DOHH2 (cell line): ENCODE measurements at regions not wholly inside any gene's neighbourhood (a gene's known extent, or its start where the extent isn't known, plus 50 kb on each side); places are given as distances from the start of the nearest gene placed in this dataset.

ENCODE experiments used
- EZH2phosphoT487 ChIP-seq: fragments of 200-600 bp; sonication (generic); IDR thresholded peaks from 2 replicates; pipeline ENCODE4 v1.6.1; 2017; ENCODE audit warnings: borderline replicate concordance, mild to moderate bottlenecking, antibody characterized with exemption, low read length, moderate library complexity, mixed read lengths
- TF ChIP-seq, protein P1 (sequence below): fragments of 200-600 bp; sonication (generic); IDR thresholded peaks from one replicate; pipeline ENCODE4 v1.5.1; 2014; ENCODE audit warnings: antibody characterized with exemption, mild to moderate bottlenecking, low read depth, low read length; ENCODE audit not compliant: poor library complexity, severe bottlenecking

DNA sequence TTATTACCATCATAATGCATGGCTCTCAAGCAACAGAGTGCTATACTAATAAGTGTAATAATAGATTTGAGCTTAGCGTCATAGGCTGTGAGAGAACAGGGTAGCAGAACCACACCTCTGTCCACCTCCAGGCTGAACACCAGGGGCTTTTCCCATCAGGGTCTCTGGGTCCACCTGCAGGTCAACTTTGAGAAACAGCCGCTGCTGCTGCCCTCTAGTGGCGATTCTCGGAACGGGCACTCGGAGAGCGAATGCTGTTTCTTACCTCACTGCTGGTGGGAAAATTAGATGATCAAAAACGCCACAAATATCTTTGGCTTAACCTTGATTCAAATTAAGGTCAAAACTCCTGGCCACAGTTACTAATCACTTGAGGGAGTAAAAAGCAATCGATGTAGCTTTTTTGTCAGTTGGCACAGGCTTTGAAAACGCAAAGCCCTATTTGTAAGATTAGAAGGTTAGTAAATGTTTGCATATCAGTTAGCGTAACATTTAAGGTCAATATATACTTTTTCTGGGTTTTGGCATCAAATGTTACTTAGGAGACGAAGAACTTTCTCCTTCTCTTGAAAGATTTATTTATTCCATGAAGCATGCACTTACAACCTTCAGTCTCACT is 127.9 kb upstream of the TMEM132D start:
- TF ChIP-seq, protein P1, sequence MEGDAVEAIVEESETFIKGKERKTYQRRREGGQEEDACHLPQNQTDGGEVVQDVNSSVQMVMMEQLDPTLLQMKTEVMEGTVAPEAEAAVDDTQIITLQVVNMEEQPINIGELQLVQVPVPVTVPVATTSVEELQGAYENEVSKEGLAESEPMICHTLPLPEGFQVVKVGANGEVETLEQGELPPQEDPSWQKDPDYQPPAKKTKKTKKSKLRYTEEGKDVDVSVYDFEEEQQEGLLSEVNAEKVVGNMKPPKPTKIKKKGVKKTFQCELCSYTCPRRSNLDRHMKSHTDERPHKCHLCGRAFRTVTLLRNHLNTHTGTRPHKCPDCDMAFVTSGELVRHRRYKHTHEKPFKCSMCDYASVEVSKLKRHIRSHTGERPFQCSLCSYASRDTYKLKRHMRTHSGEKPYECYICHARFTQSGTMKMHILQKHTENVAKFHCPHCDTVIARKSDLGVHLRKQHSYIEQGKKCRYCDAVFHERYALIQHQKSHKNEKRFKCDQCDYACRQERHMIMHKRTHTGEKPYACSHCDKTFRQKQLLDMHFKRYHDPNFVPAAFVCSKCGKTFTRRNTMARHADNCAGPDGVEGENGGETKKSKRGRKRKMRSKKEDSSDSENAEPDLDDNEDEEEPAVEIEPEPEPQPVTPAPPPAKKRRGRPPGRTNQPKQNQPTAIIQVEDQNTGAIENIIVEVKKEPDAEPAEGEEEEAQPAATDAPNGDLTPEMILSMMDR, result peak; percentile 99
- TF ChIP-seq EZH2phosphoT487, result no peak
